ENCODE measurements at regions not wholly inside any gene's neighbourhood (a gene's known extent, or its start where the extent isn't known, plus 50 kb on each side); places are given as distances from the start of the nearest gene placed in this dataset.

DNA sequence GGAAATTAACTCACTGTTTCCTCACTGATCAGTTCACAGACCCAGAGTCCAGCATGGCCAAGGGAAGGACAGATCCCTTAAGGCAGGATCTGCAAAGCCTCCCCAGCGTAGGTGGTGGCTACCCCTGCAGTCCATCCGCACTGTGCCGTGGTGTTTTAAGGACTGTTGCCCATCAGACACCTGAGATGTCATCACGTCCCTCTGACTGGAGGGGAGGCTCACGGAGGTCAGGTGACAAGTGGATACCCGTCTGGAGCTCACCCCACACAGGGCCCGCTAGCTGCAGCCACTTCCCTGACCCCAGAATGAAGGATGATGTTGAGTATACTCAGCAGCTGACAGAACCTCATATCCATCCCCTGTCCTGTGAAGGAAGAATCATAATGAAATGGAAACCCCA lies 161.8 kb upstream of the GGTLC1 start:
- DNase-seq = no peak
- intact Hi-C loops (cut with DNase I) = no loop called here

DNA sequence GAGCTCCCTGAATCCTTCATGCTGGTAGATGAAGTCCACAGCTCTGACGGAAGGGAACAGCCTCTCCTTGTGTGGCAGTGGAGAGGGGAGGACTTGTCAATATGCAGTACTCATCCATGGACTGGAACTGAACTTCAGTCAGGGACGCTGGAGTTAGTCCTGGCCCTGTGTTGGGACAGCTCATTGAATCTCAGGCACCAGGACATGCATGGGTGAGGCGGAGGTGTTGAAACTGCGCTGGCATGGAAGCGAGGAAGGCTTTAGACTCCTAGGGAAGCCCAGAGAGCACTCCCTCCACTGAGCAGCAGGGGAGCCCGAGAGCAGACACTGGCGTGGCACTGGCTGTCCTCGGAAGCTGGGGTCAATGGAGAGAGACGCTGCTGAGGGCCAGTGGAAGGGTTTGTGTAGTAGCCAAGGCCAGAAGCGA lies 161.3 kb upstream of the GGTLC1 start:
- DNase-seq = no peak
- intact Hi-C loops (cut with DNase I) = no loop called here

DNA sequence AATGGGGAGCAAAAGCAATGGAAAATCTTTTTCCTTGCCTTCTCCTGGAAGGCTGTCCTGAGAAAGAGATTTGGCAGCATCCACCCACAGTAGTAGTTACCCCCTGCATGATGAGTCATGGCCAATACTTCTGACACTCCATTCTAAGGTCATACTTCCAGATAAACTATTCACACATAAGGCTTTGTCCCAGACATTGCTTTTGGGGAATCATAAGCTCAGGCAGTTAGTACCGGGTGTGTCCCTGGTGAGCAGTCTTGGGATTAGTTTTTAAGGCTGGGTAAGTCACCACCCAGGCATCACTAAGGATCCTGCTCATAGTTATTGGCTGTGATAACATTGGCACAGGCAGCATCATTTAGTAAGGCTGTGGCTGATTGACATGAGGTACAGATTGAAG lies 160.6 kb upstream of the GGTLC1 start:
- intact Hi-C loops (cut with DNase I) = no loop called here
- DNase-seq = no peak

DNA sequence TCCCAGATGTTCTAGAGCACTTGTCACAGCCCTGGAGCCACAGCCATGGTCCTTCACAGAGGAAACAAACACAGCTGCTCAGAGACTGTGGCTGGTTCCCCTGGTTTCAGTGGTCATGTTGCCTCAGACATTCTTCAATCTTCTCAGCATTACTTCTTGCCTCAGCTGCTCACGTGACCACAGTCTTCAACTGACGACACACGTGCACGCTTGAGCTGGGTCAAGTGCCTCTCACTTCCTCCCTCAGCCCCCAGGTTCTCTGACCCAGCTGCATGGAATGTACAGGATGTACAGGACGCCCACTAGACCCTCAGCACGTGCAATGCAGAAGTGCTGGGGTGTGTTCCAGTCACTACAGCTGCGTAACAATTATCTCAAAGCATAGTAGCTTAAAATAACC lies 159.8 kb upstream of the GGTLC1 start:
- DNase-seq = no peak
- intact Hi-C loops (cut with DNase I) = no loop called here

DNA sequence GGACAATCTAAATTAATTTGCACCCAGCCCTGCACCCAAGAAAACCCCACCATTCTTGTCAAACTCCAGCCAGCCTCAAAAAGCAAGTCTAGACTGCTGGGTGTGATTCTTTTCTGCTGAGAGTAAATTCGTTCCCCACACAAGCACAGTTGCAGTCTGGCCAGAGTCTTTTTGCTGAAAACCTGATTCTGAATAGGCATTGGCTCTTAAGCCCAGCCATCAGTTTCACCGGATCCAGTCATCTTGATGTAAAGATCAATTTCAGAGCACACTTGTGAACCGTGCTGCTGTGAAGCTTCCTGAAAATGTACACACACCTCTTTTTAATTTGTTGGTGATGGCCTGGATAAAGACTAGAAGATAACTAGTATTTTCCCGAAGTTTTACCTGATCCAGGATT lies 159.4 kb upstream of the GGTLC1 start:
- intact Hi-C loops (cut with DNase I) = no loop called here
- DNase-seq = no peak

DNA sequence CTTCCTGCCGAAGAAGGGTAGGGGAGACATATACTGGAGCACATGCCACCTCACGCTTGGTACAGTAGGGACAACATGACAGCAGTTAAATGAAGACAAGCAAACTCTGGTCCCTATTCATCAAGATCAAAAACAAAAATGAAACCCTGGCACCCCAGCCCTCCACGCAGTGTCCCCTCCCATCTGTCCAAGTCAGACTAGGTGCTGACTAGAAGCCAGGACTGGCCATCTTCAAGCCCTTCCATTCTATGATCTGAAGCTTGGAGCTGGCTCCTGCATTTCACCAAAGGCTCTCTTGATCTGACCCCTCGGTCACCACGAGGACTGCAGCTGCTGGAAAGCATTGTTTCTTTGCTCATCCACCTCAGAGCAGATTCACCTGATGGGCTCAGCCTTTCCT lies 158.9 kb upstream of the GGTLC1 start:
- DNase-seq = no peak

DNA sequence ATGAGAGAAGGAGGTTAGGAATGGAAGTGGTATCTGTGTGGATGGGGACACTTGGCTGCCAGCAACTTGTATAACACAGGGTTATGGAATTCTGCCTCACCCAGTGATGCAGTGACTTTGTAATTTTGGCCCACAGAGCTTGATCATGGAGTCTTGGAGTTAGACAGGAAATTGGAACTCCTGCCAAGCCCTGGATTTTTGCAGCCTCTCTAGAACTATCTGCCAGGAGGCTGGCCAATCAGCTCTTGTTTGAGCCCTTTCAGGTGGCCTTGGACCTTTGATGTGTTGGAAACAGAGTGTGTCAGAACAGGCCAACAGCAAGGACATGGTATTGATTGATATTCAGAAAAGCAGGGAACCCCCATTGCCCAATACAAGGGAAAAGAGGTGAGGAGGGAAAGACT lies 157.7 kb upstream of the GGTLC1 start:
- intact Hi-C loops (cut with DNase I) = no loop called here
- DNase-seq = no peak

More for the DNA sequence above, 158.9 kb upstream of the GGTLC1 start:
- intact Hi-C loops (cut with DNase I) = no loop called here

DNA sequence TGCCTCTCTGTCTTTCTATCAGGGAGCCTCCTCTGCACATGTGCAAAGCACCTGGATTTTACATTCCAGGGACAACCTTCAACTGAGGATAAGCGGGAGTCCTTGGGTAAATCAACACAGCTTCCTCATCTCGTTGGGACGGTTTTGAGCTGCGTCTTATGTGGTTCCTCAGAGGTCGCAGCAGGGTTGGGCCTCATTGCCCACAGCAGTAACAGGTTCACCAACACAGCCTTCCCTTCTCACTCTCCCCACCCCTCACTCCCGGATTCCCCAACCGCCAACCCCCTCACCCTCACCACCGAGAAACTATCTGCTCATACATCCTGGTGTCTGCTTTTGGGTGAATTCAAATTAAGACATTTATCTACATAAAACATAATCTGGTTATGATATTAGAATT lies 155.8 kb upstream of the GGTLC1 start:
- no peak for DNase-seq
- intact Hi-C loops (cut with DNase I) = no loop called here

DNA sequence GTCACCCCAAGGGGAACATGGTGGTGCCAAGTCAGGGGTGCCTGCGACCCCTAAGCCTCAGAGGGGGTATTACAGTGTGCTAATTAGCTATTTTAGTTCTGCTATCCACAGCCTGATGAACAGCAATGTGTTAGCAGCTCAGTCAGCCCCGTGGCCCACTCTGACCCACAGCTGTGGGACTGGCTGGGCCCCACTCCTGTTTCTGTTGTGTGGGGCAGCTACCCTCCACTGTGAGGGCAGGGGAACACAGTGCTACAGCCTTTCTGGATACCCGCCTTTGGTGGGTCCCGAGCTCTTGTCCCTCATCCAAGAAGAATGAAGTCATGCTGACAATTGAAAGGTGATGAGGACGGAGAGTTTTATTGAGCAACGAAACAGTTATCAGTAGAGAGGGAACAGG lies 152.5 kb upstream of the GGTLC1 start:
- no peak for DNase-seq
- intact Hi-C loops (cut with DNase I) = no loop called here

DNA sequence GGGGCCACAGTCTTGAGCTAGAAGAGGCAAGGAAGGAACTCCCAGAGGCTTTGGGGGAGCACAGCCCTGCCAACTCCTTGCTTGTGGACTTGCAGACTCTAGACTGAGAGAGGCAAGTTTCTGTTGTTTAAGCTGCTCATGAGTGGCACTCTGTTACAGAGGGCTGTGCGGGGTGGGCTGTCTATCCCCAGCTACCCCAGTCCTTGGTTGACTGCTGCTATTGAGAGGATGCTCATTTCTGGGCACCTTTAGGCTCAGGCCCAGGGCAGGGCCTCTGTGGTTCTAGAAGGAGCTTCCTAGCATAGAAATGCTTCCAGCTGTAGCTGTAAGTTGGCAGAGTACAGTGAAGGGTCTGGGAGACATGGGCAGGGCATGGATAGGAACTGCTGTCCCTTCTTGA lies 151.3 kb upstream of the GGTLC1 start:
- no peak for DNase-seq
- intact Hi-C loops (cut with DNase I) = no loop called here

DNA sequence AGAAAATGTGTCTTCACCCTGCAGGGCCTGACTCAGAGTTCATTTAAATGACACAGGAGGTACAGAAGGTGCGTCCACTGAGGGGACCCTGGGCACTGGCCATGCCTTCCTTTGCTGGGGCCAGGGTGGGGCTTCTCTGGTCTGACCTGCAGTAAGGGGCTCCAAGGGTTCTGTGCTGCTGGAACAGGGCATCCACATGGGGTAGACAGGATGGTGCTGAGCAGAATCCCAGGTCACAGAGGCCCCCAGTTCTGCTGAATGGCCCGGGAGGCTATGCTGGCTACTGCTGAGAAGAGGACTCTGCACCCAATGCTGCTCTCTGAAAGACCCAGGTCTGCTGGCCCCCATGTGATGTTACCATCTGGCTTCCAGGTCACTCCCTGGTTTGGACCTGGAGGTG lies 150.4 kb upstream of the GGTLC1 start:
- intact Hi-C loops (cut with DNase I) = no loop called here

DNA sequence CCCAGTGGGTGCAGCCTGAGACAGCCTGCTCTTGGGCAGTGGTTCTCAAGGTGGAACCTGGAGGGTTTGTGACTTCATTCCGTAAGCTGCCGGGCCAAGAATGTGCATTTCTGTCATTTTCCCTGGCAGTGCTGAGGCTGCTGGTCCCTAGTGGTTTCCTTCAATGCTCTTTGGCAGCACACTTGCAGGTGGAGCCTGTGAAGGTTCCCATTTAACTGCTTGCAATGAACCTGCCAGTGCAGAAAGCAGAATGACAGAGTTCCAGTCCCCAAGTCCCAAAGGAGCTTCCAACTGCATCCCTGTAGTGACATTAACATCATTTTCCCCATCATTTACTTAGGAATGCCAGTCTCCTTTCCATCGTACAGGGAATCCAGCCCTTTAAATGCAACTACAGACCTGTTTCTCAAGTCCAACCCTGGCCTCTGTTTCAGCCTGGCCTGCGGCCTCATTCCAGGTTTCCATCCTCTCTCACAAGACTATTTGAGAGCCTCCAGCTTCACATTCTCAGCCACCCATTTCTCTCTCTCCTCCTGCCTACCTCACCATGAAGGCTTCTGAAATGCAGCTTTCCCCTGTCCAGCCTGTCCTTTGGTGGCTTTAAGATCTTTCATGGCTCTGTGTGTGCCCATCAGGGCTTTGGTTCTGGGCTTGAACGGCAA lies 149.7 kb upstream of the GGTLC1 start:
- no peak for DNase-seq
- intact Hi-C loops (cut with DNase I) = no loop called here

More for the DNA sequence above, 150.4 kb upstream of the GGTLC1 start:
- no peak for DNase-seq

DNA sequence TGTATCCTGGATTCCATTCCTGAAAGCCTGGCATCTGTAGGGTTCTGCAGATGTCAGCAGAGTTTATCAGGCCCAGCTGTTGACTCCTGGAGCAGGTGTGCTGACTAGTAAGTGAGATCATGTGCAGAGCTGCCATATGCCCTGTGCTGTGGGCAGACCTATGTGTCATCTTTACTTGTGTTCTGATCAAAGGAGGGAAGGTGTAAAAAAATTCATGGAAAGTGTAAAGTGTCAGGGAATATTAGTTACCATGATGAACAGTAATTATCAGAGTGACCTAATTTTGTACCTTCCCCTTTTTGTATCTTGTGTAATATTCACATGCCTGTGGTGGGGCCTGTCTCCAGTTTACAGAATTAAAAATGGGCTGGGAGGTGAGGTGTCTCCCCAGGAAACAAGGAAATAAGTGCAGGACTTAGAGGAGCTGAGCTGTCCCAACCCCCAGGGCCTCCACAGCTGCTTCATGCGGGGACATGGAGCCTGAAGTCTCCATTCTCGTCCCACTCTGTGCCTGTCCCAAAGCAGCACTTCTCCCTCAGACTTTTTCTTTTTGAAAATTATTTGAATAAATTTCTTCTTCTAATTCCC lies 148.2 kb upstream of the GGTLC1 start:
- intact Hi-C loops (cut with DNase I) = no loop called here
- no peak for DNase-seq

DNA sequence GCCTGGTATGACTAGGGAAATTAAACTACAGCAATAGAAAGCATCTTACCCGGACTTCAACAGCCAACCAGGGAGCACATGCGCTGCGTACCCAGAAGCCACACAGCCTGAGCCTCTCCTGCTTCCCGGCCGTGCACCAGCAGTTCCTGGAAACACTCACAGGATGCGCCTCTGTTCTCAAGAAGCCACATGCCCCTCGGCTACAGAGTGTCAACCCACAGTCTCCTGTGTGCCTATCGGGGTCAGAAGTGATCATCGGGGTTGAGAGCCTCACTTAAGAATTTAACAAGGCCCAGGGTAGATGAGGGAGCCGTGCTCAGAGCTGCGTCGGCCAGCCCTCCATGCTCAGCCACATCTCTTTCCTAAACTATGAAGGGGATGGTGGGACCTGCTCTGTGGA lies 147.2 kb upstream of the GGTLC1 start:
- intact Hi-C loops (cut with DNase I) = no loop called here
- no peak for DNase-seq

DNA sequence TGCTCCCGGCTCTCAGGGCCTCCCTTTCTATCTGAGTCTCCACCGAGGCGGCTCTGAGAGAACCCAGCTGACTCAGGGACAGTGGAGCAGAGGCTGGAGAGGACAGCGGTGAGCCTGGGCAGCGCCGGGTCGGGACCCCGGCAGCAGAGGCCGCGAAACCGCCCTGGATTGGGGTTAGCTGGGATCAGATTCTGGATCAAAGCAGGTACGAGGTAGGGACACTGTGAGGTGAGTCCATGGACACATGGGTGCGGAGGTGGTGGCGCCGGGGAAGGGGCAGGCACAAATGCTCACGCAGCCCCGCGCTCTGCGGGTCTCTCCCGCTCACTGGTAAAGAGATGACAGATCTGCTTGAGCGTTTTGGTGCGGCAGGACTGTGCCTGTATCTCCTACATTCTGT lies 146.4 kb upstream of the GGTLC1 start:
- intact Hi-C loops (cut with DNase I) = no loop called here
- no peak for DNase-seq

DNA sequence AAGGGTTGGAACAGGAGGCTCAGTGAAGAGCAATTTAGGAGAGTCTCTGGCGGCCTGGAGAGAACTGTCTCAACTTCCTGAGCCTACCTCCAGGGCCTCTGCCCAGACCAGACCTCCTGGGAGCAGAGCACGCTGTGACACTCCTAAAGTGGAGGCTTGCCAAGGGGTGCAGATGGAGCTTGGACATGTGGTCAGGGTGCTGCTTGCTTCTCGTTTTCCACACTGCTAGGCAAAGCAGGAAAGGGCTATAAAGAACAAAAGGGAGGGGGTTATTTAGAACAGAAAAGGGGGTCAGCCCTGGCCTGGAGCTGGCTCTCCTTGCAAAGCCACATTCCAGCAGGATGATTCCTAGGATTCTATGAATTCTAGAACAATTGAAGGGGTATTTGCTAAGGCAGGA lies 145.7 kb upstream of the GGTLC1 start:
- intact Hi-C loops (cut with DNase I) = no loop called here
- no peak for DNase-seq

DNA sequence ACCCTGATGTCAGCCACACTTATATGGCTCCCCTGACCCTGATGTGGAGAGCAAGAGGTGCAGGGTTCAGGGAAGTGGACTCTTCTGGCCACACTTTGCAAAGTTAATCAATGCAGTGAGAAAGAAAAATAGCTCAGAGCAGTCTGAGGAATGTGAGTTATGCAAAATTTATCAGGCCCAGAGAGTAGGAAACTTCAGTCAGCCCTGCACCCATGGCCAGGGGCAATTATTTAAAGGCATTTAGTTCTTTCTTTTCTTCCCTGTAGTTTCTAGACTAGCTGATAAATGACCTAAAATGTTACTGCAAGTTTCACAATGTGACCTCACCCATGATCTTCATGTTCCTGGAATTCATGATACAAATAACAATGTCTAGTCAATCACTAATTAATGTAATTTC lies 143.7 kb upstream of the GGTLC1 start:
- intact Hi-C loops (cut with DNase I) = no loop called here
- DNase-seq = no peak

DNA sequence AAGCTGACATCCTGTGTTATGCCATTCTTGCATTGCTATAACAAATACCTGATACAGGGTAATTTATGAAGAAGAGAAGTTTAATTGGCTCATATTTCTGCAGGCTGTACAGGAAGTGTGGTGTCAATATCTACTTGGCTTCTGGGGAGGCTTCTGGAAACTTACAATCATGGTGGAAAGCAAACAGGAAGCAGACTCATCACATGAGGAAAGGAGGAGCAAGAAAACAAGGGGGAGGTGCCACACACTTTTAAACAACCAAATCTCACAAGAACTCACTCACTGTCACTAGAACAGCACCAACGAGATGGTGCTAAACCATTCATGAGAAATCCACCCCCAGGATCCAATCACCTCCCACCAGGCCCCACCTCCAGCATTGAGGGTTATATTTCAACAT lies 143.1 kb upstream of the GGTLC1 start:
- no peak for DNase-seq
- intact Hi-C loops (cut with DNase I) = no loop called here

DNA sequence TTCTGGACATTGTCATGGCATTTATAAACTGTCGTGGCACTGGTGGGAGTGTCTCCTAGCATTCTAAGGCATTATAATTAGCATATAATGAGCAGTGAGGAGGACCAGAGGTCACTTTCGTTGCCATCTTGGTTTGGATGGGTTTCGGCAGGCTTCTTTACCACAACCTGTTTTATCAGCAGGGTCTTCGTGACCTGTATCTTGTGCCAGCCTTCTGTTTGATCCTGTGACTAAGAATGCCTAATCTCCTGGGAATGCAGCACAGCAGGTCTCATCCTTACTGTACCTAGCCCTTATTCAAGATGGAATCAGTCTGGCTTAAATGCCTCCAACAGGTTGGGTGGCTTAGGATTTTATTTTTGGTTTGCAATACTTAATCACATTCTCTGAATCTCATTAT lies 142.7 kb upstream of the GGTLC1 start:
- no peak for DNase-seq
- intact Hi-C loops (cut with DNase I) = no loop called here

DNA sequence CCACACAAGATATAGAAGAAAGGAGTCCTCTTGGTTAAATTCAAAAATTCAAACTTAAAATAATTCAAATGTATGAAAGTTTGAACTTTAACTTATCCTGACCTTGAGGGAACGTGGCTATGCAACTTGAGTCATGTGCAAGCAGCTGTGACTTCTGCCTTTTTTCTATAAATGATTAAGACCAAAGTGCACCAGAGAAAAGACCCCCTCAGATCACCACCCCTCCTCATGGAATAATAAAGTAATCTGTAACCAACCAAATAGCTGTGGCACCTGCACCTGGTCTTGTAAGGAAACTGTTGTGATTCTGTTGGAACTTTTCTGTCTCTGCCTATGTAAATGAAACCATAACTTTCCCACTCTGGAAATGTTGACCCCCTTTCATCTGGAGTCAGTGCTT lies 141.1 kb upstream of the GGTLC1 start:
- intact Hi-C loops (cut with DNase I) = no loop called here
- DNase-seq = no peak

DNA sequence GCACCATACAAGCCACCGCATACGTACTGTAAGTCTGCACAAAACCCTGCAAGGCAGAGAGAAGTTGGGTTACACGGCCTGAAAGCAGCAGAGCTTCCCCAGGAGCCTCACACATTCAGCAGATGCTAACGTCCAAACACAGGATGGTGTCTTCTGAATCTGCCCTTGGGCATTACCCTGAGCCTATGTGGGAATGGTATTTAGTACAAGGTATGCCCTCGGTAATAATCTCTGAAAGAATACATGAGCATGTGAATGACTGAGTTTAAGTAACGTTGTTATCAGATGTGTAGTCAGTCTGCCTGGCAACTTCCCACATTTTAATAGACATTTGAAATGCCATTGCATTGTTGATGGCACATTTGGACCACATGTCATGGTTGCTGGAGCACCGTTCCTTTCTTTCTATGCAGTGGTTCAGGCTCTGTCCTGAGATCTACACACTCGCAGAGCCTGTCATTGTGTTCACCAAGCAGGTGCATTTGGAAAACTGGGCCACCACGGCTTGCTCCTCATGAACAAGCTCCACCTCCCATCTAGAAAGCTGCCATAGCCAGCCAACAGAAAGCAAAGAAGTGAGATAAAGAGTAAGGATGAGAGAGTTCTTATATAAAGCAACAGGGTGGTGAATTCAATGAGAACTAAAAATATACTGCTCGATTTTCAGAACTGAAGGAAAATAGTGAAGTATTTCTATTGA lies 136.5 kb upstream of the GGTLC1 start:
- intact Hi-C loops (cut with DNase I) = no loop called here
- peak in 2 of 10 donors; percentile 16 to 53 for DNase-seq

DNA sequence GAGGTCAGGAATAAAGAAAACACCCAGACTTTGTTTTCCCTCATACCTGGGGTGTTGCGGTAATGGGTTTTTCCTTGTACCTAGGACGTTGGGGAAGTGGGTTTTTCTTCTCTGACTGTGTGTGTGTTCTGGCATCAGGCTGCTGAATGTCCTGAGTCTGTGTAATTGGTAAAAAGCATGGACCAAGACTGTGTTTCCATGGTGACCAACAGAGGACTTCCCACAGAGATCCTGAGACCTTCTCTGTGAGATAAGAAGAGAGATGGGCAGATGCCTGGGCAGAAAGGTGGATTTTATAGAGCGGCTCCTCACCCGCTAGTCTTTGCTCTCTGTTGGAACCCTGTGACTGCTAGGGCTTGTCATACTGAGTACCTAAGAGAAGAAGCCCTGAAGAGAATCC lies 135.4 kb upstream of the GGTLC1 start:
- DNase-seq = no peak
- intact Hi-C loops (cut with DNase I) = no loop called here
